ENCODE measurements at regions not wholly inside any gene's neighbourhood (a gene's known extent, or its start where the extent isn't known, plus 50 kb on each side); places are given as distances from the start of the nearest gene placed in this dataset.
A peak's percentile ranks its signal among the peaks of the same experiment; 100 is the strongest.

DNA sequence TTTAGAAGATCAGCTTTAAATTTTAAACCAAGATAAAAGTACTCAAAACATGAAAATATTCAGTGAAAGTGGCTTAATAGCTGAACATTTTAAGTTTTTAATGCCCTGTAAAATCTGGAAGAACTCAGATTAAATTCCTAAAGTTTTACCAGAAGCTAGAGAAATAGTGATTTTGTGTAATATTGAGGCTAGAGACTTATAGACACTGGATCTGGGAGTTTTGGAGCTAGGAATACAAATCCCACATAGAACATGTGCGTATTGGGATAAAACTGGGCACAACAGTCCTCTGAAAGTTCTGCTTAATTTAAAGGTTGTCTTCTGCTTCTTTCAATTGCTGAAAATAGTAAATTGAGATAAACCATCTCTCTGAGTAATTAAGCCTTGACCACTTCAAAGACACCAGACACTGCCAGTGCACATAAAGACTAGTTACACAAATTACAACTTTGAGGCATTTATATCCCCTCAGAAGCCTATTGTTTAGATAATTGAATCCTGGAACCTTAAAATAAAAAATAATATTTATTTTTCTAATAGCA, 1382.5 kb downstream of the OTOL1 start:
- no peak for DNase-seq (ENCODE audit: insufficient read length, low spot score)
- TF ChIP-seq, protein P1, sequence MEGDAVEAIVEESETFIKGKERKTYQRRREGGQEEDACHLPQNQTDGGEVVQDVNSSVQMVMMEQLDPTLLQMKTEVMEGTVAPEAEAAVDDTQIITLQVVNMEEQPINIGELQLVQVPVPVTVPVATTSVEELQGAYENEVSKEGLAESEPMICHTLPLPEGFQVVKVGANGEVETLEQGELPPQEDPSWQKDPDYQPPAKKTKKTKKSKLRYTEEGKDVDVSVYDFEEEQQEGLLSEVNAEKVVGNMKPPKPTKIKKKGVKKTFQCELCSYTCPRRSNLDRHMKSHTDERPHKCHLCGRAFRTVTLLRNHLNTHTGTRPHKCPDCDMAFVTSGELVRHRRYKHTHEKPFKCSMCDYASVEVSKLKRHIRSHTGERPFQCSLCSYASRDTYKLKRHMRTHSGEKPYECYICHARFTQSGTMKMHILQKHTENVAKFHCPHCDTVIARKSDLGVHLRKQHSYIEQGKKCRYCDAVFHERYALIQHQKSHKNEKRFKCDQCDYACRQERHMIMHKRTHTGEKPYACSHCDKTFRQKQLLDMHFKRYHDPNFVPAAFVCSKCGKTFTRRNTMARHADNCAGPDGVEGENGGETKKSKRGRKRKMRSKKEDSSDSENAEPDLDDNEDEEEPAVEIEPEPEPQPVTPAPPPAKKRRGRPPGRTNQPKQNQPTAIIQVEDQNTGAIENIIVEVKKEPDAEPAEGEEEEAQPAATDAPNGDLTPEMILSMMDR (IDR thresholded peaks at IDR 0.05; ENCODE audit: insufficient read depth, missing control alignments) = no peak
- no peak for FAIRE-seq

DNA sequence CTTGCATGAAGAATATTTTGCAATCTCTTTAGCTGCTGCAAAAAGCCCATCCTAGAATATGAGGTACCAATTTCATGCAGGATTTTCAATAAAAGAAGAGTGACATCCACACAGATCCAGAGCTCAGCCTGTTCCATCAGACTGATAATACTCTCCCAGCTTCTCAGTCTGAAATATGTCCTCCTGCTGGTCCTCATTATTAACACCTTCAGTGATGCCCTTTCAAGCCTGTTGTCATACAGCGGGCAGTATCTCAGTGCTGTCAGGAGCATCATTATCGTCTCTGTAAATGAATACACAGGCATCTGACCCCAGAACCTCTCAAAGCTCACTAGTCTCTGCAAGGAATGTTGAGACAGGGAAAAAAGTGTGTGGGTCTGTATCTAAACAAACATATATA, 1387.8 kb downstream of the OTOL1 start:
- DNase-seq (ENCODE audit: insufficient read length, low spot score) (no peak), FAIRE-seq (no peak)
- TF ChIP-seq, protein P1 (IDR thresholded peaks at IDR 0.05; ENCODE audit: insufficient read depth, missing control alignments) = no peak

DNA sequence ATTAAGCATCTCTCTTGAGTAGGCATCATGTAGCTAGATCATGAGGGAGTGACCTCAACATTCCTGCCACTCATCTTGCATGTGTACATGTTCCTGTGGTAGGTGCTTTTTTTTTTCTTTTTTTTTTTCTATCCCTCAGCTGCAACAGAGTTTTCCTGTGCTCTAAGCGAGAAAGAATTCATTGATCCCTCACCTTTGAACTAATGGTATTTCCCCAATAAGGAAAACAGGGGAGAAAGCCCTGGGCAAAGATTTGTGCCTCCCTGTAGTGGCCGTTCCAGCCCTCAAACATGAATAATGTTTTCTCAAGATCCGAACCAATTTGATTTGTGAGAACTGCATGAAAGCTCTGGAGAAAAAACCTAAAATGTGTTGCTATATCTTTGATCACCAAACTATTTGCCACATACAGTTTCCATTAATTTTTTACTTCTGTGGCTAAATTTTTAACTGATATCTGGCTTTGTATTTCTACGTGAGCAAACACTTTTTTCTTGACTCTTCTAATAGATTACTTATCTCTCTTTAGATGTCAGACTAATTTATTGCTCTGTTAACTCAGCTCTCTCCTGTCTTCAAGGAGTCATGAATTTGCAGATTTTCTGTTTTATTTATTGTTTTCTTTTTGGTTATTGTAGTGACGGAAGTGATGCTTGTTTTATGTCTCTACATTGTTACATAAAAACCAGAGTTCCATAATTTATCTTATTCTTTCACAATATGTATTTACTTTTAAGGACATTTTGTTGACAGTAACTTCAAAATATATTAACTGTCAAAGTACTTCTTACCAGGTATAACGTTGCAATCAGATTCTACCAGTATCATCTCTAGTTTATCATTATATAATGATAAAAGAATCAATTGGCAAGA, 1396.5 kb downstream of the OTOL1 start:
- no peak for FAIRE-seq

DNA sequence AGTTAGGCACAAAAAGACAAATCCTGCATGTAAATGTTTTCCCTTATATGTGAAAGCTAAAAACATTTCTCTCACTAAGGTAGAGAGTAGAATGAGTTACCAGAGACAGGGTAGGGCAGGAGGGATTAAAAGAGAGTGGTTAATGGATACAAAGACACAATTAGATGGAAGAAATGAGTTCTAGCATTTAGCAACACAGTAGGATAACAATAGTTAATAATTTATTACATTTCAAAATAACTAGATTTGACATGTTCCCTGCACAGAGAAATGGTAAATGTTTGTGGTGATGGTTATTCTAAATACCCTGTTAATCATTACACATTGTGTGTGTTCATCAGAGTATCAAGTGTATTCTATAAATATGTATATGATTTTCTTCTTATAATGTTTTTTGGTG, 1400.7 kb downstream of the OTOL1 start:
- TF ChIP-seq, protein P1 (IDR thresholded peaks at IDR 0.05; ENCODE audit: insufficient read depth, missing control alignments) = no peak
- DNase-seq (ENCODE audit: insufficient read length, low spot score) = no peak
- FAIRE-seq = no peak

More for the DNA sequence above, 1396.5 kb downstream of the OTOL1 start:
- TF ChIP-seq, protein P1 (IDR thresholded peaks at IDR 0.05; ENCODE audit: insufficient read depth, missing control alignments) = no peak
- no peak for DNase-seq (ENCODE audit: insufficient read length, low spot score)

DNA sequence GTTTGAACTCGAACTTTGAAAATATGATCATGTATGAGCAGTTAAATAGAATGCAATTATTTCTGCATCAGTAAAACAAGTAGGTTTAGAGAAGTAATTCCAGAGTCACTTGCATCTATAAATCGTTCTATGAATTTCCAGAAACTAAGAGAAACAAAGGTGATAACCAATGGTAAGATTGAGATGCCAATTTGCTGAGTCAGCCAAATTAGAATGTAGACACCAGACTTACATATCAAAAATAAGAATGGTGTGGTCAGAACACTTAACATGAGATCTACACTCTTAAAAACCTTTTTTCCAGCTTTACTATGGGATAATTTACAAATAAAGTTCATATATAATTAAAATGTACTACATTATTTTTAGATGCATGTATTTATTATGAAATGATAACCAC, 1435.9 kb downstream of the OTOL1 start:
- no peak for FAIRE-seq
- no peak for DNase-seq (ENCODE audit: insufficient read length, low spot score)
- TF ChIP-seq, protein P1 (IDR thresholded peaks at IDR 0.05; ENCODE audit: insufficient read depth, missing control alignments) = no peak

DNA sequence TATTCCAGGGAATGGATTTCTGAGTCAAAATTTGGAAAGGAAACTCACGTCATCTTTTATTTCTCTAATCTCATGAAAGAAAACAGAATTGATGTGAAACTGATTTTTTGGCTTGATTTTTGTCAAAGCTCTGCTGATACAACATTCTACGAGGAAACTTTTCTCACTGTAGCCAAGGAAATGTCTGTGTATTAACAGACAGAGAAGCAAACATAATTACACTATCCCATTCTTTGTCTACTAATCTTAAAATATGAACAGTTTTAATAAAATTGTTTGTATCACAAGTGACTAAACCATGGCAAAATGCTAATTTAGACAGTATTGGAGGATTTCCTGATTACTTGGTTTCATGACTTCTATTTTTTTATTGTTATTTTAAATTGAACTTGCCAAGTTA, 1437.0 kb downstream of the OTOL1 start:
- DNase-seq (ENCODE audit: insufficient read length, low spot score) (no peak), FAIRE-seq (peak; percentile 25)
- TF ChIP-seq, protein P1 (IDR thresholded peaks at IDR 0.05; ENCODE audit: insufficient read depth, missing control alignments) = no peak

DNA sequence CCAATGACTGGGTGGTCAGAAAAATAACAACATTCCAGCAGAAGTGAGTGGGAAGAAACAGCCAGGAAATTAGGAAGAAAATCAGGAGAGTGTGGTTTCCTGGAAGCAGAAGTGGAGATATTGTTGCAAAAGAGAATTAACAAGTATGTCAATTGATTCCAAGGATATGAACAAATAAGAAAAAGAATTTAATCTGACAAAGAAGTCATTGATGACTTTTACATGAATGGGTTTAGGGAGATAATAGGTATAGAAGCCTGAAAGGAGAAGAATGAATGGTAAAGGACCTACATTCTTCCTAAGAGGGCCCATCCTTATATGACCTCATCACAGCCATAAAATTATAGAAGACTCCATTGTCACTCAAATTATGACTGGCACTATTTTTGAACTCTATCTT, 1440.1 kb downstream of the OTOL1 start:
- no peak for FAIRE-seq
- TF ChIP-seq, protein P1 (IDR thresholded peaks at IDR 0.05; ENCODE audit: insufficient read depth, missing control alignments) = no peak
- DNase-seq (ENCODE audit: insufficient read length, low spot score) = no peak
